Gastrocnemius medialis (tissue), 4 donors: ENCODE measurements at regions not wholly inside any gene's neighbourhood (a gene's known extent, or its start where the extent isn't known, plus 50 kb on each side); places are given as distances from the start of the nearest gene placed in this dataset.

Experiments used
- ATAC-seq, 2 donors: fragments of 150-250 bp; one replicate each; pipeline ENCODE4 v1.9.1; 2016
- DNase-seq, 2 donors: peaks; one replicate each; pipeline ENCODE4 v3.0.0-alpha.2; 2019
- H3K27ac ChIP-seq, 4 donors: fragments of 200-600 bp; sonication (generic); 1 replicate in 1 of 4; 2 replicates in 3 of 4; pipeline ENCODE4 v1.5.1; 2016 to 2018; ENCODE audit warnings: mild to moderate bottlenecking in 2 of 4, moderate library complexity in 1 of 4
- H3K27me3 ChIP-seq, 3 donors: fragments of 200-600 bp; sonication (generic) in 2 of 3; 1 replicate in 1 of 3; 2 replicates in 2 of 3; pipeline versions ENCODE4 v1.5.1 to v1.6.0; 2016 to 2019; ENCODE audit warnings: mild to moderate bottlenecking in 1 of 3, moderate library complexity in 1 of 3
- H3K36me3 ChIP-seq, 2 donors: fragments of 200-600 bp; sonication (generic) in 1 of 2; one replicate each; pipeline ENCODE4 v1.5.1; 2017 to 2018
- H3K4me1 ChIP-seq, 2 donors: fragments of 200-600 bp; sonication (generic) in 1 of 2; one replicate each; pipeline ENCODE4 v1.5.1; 2016 to 2017; ENCODE audit warnings: mild to moderate bottlenecking in 2 of 2
- H3K4me3 ChIP-seq, 4 donors: fragments of 200-600 bp; sonication (generic) in 3 of 4; 1 replicate in 1 of 4; 2 replicates in 3 of 4; pipeline ENCODE4 v1.5.1; 2016 to 2019; ENCODE audit warnings: mild to moderate bottlenecking in 2 of 4
- H3K9me3 ChIP-seq, 3 donors: fragments of 200-600 bp; sonication (generic) in 2 of 3; 1 replicate in 1 of 3; 2 replicates in 2 of 3; pipeline ENCODE4 v1.5.1; 2016 to 2019
- CTCF ChIP-seq, 5 experiments: fragments of 450-650 bp in 3 of 5; fragments of 200-600 bp in 2 of 5; sonication (generic) in 2 of 5; IDR thresholded peaks in 4 of 5; conservative IDR thresholded peaks in 1 of 5; 1 replicate in 4 of 5; 2 replicates in 1 of 5; pipeline ENCODE4 v1.5.1; 2016 to 2019; ENCODE audit warnings: antibody characterized with exemption in 5 of 5, mild to moderate bottlenecking in 3 of 5, moderate library complexity in 3 of 5
- POLR2A ChIP-seq, 2 donors: fragments of 450-650 bp; IDR thresholded peaks; one replicate each; pipeline ENCODE4 v1.6.1; 2017; ENCODE audit warnings: antibody characterized with exemption in 2 of 2, mild to moderate bottlenecking in 2 of 2, moderate library complexity in 2 of 2
- in situ Hi-C, 4 donors: fragments of 200-750 bp; cut with MboI; loops; one replicate each; pipeline versions ENCODE4 v1.15.0 to v1.8.0; 2017; ENCODE audit warnings: low sequenced_read_pairs in 4 of 4
- intact Hi-C: fragments of 100-400 bp; cut with DNase I; formaldehyde crosslinking; loops from one replicate; pipeline ENCODE4 v1.15.1; 2023; ENCODE audit warnings: low total_unique reads

- Histone ChIP-seq H3K27ac (peak overlapping the region; percentile 27 to 55 (median 50)), H3K4me3 (no peak overlapping the region), H3K4me1 (peaks cover 11 to 27% of the 10 kb centered on the region in 2 donors), H3K9me3 (no peaks in the 10 kb centered on the region), H3K27me3 (no peaks in the 10 kb centered on the region), H3K36me3 (no peaks in the 10 kb centered on the region)
- in situ Hi-C loops: loop anchor here in 2 of 4 donors (25.0 kb wide), 3 partner anchors 327 to 577 kb away; no protein-coding TSS in a partner anchor
- ATAC-seq: no peak
- no peak for DNase-seq
- intact Hi-C loops: no loop called here
- TF ChIP-seq POLR2A (IDR thresholded peaks at IDR 0.05) (no peak), CTCF (IDR thresholded peaks at IDR 0.05 in 4 of 5, conservative IDR thresholded peaks at IDR 0.05 in 1 of 5) (no peak)
These were observed 400.8 kb upstream of the PIK3R1 start for GRCh38 chr5:67814569-67815311.

GRCh38 chr5:67813877-67814539 is 401.5 kb upstream of the PIK3R1 start:
- intact Hi-C loops (no loop called here), in situ Hi-C loops (loop anchor here in 2 of 4 donors (25.0 kb wide), 3 partner anchors 327 to 577 kb away; no protein-coding TSS in a partner anchor)
- TF ChIP-seq POLR2A (IDR thresholded peaks at IDR 0.05) (no peak), CTCF (IDR thresholded peaks at IDR 0.05 in 4 of 5, conservative IDR thresholded peaks at IDR 0.05 in 1 of 5) (no peak)
- H3K27me3 ChIP-seq: no peaks in the 10 kb centered on the region
- DNase-seq: no peak
- H3K9me3 ChIP-seq: no peaks in the 10 kb centered on the region
- no peak for ATAC-seq
- no peaks in the 10 kb centered on the region for H3K36me3 ChIP-seq
- no peak overlapping the region for H3K27ac ChIP-seq
- H3K4me3 ChIP-seq: no peak overlapping the region
- H3K4me1 ChIP-seq: peaks cover 18 to 34% of the 10 kb centered on the region in 2 donors

GRCh38 chr5:67809589-67809988 is 406.0 kb upstream of the PIK3R1 start:
- Histone ChIP-seq H3K9me3 (no peaks in the 10 kb centered on the region), H3K4me1 (peaks cover 39 to 44% of the 10 kb centered on the region in 2 donors), H3K27me3 (no peaks in the 10 kb centered on the region), H3K4me3 (no peak overlapping the region), H3K27ac (peak overlapping the region; percentile 91 to 95 (median 92)), H3K36me3 (no peaks in the 10 kb centered on the region)
- no peak for ATAC-seq
- DNase-seq: no peak
- intact Hi-C loops: loop anchor here (5.0 to 10.0 kb wide), 3 partner anchors 235 to 445 kb away; no protein-coding TSS in a partner anchor
- in situ Hi-C loops: loop anchor here in 2 of 4 donors (5.0 to 25.0 kb wide), 4 partner anchors 117 to 572 kb away; no protein-coding TSS in a partner anchor
- TF ChIP-seq CTCF (IDR thresholded peaks at IDR 0.05 in 4 of 5, conservative IDR thresholded peaks at IDR 0.05 in 1 of 5): no peak
- no peak for TF ChIP-seq POLR2A (IDR thresholded peaks at IDR 0.05)

- no peaks in the 10 kb centered on the region for H3K27me3 ChIP-seq
- in situ Hi-C loops (loop anchor here in 2 of 4 donors (5.0 to 25.0 kb wide), 4 partner anchors 116 to 571 kb away; no protein-coding TSS in a partner anchor), intact Hi-C loops (loop anchor here (5.0 to 10.0 kb wide), 3 partner anchors 236 to 446 kb away; no protein-coding TSS in a partner anchor)
- H3K27ac ChIP-seq: peak overlapping the region; percentile 91 to 95 (median 92)
- H3K4me3 ChIP-seq: no peak overlapping the region
- DNase-seq (peak; percentile 41 to 45), ATAC-seq (peak; percentile 25 to 27)
- peak in 1 of 2 donors; percentile 38 for TF ChIP-seq POLR2A (IDR thresholded peaks at IDR 0.05)
- TF ChIP-seq CTCF (IDR thresholded peaks at IDR 0.05 in 4 of 5, conservative IDR thresholded peaks at IDR 0.05 in 1 of 5): no peak
- H3K36me3 ChIP-seq: no peaks in the 10 kb centered on the region
- H3K9me3 ChIP-seq: no peaks in the 10 kb centered on the region
- H3K4me1 ChIP-seq: peaks cover 39 to 42% of the 10 kb centered on the region in 2 donors
These were observed 407.2 kb upstream of the PIK3R1 start for GRCh38 chr5:67808340-67808739.
